Fibroblast of lung (primary cell): ENCODE measurements at regions not wholly inside any gene's neighbourhood (a gene's known extent, or its start where the extent isn't known, plus 50 kb on each side); places are given as distances from the start of the nearest gene placed in this dataset.

Experiments used
- DNase-seq, 2 donors: peaks; one replicate each; pipeline versions ENCODE4 v3.0.0 to v3.0.0-alpha.2; 2010; ENCODE audit warnings: low read depth in 2 of 2
- H2AFZ ChIP-seq: 2 replicates; pipeline ENCODE4 v1.5.1; 2012; ENCODE audit warnings: low read length, control low read depth, inconsistent platforms
- H3K27ac ChIP-seq: 2 replicates; pipeline ENCODE4 v1.5.1; 2011; ENCODE audit warnings: low read length, control low read depth; ENCODE audit not compliant: insufficient read depth
- H3K27me3 ChIP-seq: 2 replicates; pipeline ENCODE4 v1.5.1; 2011; ENCODE audit warnings: mild to moderate bottlenecking, low read length; ENCODE audit not compliant: control insufficient read depth, insufficient read depth
- H3K36me3 ChIP-seq: 2 replicates; pipeline ENCODE4 v1.5.1; 2011; ENCODE audit warnings: low read length; ENCODE audit not compliant: control insufficient read depth, insufficient read depth
- H3K4me1 ChIP-seq: 2 replicates; pipeline ENCODE4 v1.5.1; 2011; ENCODE audit warnings: low read length; ENCODE audit not compliant: control insufficient read depth, insufficient read depth; ENCODE audit errors: extremely low read depth
- H3K4me2 ChIP-seq: 2 replicates; pipeline ENCODE4 v1.5.1; 2011; ENCODE audit warnings: low read length, control low read depth; ENCODE audit not compliant: insufficient read depth; ENCODE audit errors: extremely low read depth
- H3K4me3 ChIP-seq, 4 experiments: fragments of 200-600 bp in 1 of 4; sonication (generic) in 1 of 4; replicated peaks in 1 of 4; 2 replicates each; pipeline ENCODE4 v1.5.1; 2011 to 2016; ENCODE audit warnings: low read length in 4 of 4, low read depth in 3 of 4, mild to moderate bottlenecking in 3 of 4, control low read depth in 2 of 4, inconsistent platforms in 1 of 4, mixed read lengths in 1 of 4; ENCODE audit not compliant: insufficient read depth in 1 of 4; ENCODE audit errors: control extremely low read depth in 1 of 4
- H3K79me2 ChIP-seq: 2 replicates; pipeline ENCODE4 v1.5.1; 2012; ENCODE audit warnings: mild to moderate bottlenecking, low read length, inconsistent platforms; ENCODE audit not compliant: control insufficient read depth, insufficient read depth
- H3K9ac ChIP-seq: 2 replicates; pipeline ENCODE4 v1.5.1; 2011; ENCODE audit warnings: mild to moderate bottlenecking, low read length, control low read depth; ENCODE audit not compliant: insufficient read depth
- H3K9me3 ChIP-seq: 2 replicates; pipeline ENCODE4 v1.5.1; 2012; ENCODE audit warnings: low read depth, low read length; ENCODE audit not compliant: control insufficient read depth, insufficient read depth
- H4K20me1 ChIP-seq: 2 replicates; pipeline ENCODE4 v1.5.1; 2011; ENCODE audit warnings: low read length; ENCODE audit not compliant: control insufficient read depth, insufficient read depth; ENCODE audit errors: extremely low read depth
- EZH2 ChIP-seq: IDR thresholded peaks from 2 replicates; pipeline ENCODE4 v1.5.1; 2012; ENCODE audit warnings: low read length, control low read depth, mild to moderate bottlenecking; ENCODE audit errors: missing control alignments
- TF ChIP-seq, protein P1 (sequence below), 2 donors: IDR thresholded peaks in 1 of 2; conservative IDR thresholded peaks in 1 of 2; 1 replicate in 1 of 2; 2 replicates in 1 of 2; pipeline ENCODE4 v1.5.1; 2011 to 2012; ENCODE audit warnings: low read length in 2 of 2, control low read depth in 1 of 2, inconsistent platforms in 1 of 2, low read depth in 1 of 2, mild to moderate bottlenecking in 1 of 2

DNA sequence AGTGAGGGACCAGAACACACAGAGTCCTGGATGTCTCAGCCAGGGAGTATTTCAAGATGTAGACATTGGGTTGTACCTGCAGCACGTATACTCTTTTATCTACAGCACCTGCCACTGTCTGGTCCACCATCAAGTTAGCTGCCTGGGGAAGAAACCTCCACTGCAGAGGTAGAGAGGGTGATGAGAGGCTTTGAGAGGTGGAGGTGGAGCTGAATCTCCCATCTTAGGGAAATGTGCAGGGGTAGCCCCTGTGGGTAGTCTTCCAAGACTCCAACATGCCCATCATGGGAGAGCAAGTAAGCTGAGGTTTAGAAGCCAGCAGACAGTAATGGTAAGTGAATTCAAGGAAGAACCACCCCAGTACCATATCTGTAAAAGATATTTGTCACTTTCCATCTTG, 93.3 kb upstream of the CELF4 start:
- Histone ChIP-seq H3K4me2 (no peak overlapping the region), H3K79me2 (no peaks in the 10 kb centered on the region), H3K27ac (no peak overlapping the region), H3K27me3 (no peaks in the 10 kb centered on the region), H3K4me1 (no peaks in the 10 kb centered on the region), H4K20me1 (no peaks in the 10 kb centered on the region), H3K9me3 (no peaks in the 10 kb centered on the region), H3K9ac (no peak overlapping the region), H3K4me3 (no peak overlapping the region), H3K36me3 (no peaks in the 10 kb centered on the region), H2AFZ (no peak overlapping the region)
- TF ChIP-seq EZH2: no peak
- TF ChIP-seq, protein P1, sequence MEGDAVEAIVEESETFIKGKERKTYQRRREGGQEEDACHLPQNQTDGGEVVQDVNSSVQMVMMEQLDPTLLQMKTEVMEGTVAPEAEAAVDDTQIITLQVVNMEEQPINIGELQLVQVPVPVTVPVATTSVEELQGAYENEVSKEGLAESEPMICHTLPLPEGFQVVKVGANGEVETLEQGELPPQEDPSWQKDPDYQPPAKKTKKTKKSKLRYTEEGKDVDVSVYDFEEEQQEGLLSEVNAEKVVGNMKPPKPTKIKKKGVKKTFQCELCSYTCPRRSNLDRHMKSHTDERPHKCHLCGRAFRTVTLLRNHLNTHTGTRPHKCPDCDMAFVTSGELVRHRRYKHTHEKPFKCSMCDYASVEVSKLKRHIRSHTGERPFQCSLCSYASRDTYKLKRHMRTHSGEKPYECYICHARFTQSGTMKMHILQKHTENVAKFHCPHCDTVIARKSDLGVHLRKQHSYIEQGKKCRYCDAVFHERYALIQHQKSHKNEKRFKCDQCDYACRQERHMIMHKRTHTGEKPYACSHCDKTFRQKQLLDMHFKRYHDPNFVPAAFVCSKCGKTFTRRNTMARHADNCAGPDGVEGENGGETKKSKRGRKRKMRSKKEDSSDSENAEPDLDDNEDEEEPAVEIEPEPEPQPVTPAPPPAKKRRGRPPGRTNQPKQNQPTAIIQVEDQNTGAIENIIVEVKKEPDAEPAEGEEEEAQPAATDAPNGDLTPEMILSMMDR (conservative IDR thresholded peaks at IDR 0.05 in 1 of 2, IDR thresholded peaks at IDR 0.05 in 1 of 2; ENCODE audit: low read depth in 1 of 2, low read length in 2 of 2): no peak
- DNase-seq: no peak

DNA sequence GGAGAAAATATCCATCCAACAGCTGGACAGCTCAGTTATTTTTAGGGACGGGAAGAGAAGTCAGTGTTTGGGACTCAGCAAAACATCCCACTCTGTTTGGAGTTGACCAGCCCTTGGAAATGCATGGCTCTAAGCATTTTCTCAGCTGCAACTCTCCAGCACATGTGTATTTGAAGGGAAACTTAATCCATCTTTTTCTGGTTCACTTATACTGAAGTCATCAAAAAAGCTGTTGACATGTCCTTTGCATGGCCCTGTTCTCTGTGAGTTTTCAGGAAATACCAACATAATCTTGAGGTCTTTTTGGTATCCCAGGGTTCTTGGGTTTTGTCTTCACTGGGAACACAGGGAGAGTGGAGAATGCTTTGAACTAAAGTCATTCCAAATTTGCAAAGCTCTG, 91.9 kb upstream of the CELF4 start:
- Histone ChIP-seq H3K9me3 (no peaks in the 10 kb centered on the region), H3K4me2 (no peak overlapping the region), H3K79me2 (no peaks in the 10 kb centered on the region), H4K20me1 (no peaks in the 10 kb centered on the region), H2AFZ (no peak overlapping the region), H3K27ac (no peak overlapping the region), H3K4me1 (no peaks in the 10 kb centered on the region), H3K27me3 (no peaks in the 10 kb centered on the region), H3K9ac (no peak overlapping the region), H3K36me3 (no peaks in the 10 kb centered on the region), H3K4me3 (no peak overlapping the region)
- TF ChIP-seq, protein P1 (conservative IDR thresholded peaks at IDR 0.05 in 1 of 2, IDR thresholded peaks at IDR 0.05 in 1 of 2; ENCODE audit: low read depth in 1 of 2, low read length in 2 of 2): no peak
- no peak for TF ChIP-seq EZH2
- DNase-seq: no peak

DNA sequence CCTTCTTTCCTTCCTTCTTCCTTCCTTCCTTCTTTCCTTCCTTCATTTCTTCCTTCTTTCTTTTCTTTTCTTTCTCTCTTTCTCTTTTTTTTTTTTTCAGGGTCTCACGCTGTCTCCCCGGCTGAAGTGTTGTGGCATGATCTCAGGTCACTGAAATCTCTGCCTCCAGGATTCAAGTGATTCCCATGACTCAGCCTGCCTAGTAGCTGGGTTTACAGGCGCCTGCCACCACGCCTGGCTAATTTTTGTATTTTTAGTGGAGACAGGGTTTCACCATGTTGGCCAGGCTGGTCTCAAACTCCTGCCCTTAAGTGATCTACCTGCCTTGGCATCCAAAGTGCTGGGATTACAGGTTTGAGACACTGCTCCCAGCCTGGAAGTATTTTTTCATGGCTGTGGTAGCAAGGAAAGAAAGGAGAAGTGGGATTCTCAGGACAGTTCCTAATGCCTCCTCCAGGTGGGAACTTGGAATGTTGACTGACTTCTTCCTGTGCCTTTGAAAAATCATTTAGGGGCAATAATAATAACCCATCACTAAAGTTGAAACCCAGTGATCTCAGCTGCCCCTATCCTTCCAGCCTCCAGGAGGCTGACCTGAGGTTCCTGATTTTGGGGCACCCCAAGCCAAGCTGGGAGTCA, 89.3 kb upstream of the CELF4 start:
- Histone ChIP-seq H3K36me3 (no peaks in the 10 kb centered on the region), H3K9ac (no peak overlapping the region), H2AFZ (no peak overlapping the region), H4K20me1 (no peaks in the 10 kb centered on the region), H3K4me3 (no peak overlapping the region), H3K27ac (no peak overlapping the region), H3K9me3 (no peaks in the 10 kb centered on the region), H3K79me2 (no peaks in the 10 kb centered on the region), H3K27me3 (no peaks in the 10 kb centered on the region), H3K4me1 (no peaks in the 10 kb centered on the region), H3K4me2 (no peak overlapping the region)
- no peak for TF ChIP-seq EZH2
- TF ChIP-seq, protein P1 (conservative IDR thresholded peaks at IDR 0.05 in 1 of 2, IDR thresholded peaks at IDR 0.05 in 1 of 2; ENCODE audit: low read depth in 1 of 2, low read length in 2 of 2): no peak
- no peak for DNase-seq
